ENCODE measurements at regions not wholly inside any gene's neighbourhood (a gene's known extent, or its start where the extent isn't known, plus 50 kb on each side); places are given as distances from the start of the nearest gene placed in this dataset.
A peak's percentile ranks its signal among the peaks of the same experiment; 100 is the strongest.
"Not testable (repeated sequence)": the region's sequence is repeated elsewhere in the genome, so short reads cannot be mapped to it uniquely, and the experiment has no call there.

DNA sequence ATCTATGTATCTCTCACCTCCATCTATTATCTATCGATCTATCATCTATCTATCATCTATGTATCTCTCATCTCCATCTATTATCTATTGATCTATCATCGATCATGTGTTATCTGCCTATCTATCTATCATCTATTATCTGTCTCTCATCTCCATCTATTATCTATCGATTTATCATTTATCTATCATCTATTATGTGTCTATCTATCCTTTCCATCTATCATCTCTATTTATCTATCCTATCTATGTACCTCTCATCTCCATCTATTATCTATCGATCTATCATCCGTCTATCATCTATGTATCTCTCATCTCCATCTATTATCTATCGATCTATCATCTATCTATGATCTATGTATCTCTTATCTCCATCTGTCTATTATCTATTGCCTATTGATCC, 188.1 kb downstream of the ASMT start:
- H3K4me3 ChIP-seq (replicated peaks in 1 of 2; ENCODE audit: low read depth in 2 of 2, low read length in 2 of 2): no peak overlapping the region
- no peak for DNase-seq (ENCODE audit: low read depth in 2 of 2)
- TF ChIP-seq, protein P1, sequence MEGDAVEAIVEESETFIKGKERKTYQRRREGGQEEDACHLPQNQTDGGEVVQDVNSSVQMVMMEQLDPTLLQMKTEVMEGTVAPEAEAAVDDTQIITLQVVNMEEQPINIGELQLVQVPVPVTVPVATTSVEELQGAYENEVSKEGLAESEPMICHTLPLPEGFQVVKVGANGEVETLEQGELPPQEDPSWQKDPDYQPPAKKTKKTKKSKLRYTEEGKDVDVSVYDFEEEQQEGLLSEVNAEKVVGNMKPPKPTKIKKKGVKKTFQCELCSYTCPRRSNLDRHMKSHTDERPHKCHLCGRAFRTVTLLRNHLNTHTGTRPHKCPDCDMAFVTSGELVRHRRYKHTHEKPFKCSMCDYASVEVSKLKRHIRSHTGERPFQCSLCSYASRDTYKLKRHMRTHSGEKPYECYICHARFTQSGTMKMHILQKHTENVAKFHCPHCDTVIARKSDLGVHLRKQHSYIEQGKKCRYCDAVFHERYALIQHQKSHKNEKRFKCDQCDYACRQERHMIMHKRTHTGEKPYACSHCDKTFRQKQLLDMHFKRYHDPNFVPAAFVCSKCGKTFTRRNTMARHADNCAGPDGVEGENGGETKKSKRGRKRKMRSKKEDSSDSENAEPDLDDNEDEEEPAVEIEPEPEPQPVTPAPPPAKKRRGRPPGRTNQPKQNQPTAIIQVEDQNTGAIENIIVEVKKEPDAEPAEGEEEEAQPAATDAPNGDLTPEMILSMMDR (IDR thresholded peaks at IDR 0.05; ENCODE audit: low read depth, low read length): no peak

DNA sequence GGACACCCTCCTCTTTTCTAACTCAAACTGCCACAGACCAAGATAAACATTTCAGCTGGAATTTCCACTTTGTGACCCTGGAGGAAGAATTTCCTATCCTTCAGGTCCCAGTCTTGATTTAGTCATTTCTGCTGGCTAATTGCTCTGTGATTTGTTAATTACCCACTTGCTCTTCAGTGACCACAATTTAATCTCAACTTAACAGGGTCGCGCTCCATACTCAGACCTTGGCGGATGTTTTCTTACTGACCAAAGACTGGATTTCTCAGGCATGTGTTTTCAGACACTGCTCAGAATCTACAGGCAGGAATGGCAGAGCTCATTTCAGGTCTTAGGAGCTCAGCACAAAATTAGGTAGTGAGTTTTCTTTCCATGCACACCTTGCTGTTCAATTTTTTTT, 188.9 kb downstream of the ASMT start:
- H3K4me3 ChIP-seq (replicated peaks in 1 of 2; ENCODE audit: low read depth in 2 of 2, low read length in 2 of 2): no peak overlapping the region
- TF ChIP-seq, protein P1 (IDR thresholded peaks at IDR 0.05; ENCODE audit: low read depth, low read length): no peak
- no peak for DNase-seq (ENCODE audit: low read depth in 2 of 2)

DNA sequence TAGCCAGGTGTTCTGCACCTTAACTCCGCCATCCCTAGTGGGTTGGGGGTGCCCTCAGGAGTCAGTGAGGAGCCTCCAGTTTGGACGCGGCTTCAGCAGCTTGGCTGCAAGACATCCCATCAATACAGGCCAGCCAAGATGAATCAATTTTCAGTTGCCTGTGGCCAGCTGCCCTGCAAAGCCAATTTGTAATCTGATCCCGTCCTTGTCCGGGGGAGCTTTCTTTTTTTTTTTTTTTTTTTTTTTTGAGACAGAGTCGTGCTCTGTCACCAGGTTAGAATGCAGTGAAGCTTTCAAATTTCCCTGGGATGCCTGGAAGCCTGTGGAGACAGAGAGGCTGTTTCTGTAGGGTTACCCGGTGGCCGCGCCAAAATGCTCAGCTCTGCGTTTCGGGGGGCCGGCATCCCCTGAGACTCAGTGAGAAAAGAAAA, 192.5 kb downstream of the ASMT start:
- peak in 1 of 2 donors; percentile 28 for DNase-seq (ENCODE audit: low read depth in 2 of 2)
- TF ChIP-seq, protein P1 (IDR thresholded peaks at IDR 0.05; ENCODE audit: low read depth, low read length): no peak
- no peak overlapping the region for H3K4me3 ChIP-seq (replicated peaks in 1 of 2; ENCODE audit: low read depth in 2 of 2, low read length in 2 of 2)

DNA sequence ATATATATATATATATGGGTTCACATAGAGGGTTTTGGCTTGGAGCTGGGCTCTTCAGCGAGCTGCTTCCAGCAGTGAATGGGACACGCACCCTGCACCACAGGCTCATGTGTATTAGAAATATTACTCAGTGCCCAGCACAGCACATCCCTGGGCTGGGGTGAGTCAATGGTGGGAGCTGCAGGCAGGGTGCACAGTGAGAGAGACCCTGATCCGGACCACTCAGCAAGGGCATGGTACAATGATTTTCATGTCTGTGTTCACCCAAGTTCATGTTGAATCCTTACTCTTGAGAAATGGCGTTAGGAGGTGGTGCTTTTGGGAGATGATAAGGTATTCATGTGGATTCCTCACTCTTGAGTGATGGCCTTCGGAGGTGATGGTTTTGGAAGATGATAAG, 194.7 kb downstream of the ASMT start:
- TF ChIP-seq, protein P1 (IDR thresholded peaks at IDR 0.05; ENCODE audit: low read depth, low read length): no peak
- DNase-seq (ENCODE audit: low read depth in 2 of 2): no peak
- no peak overlapping the region for H3K4me3 ChIP-seq (replicated peaks in 1 of 2; ENCODE audit: low read depth in 2 of 2, low read length in 2 of 2)

DNA sequence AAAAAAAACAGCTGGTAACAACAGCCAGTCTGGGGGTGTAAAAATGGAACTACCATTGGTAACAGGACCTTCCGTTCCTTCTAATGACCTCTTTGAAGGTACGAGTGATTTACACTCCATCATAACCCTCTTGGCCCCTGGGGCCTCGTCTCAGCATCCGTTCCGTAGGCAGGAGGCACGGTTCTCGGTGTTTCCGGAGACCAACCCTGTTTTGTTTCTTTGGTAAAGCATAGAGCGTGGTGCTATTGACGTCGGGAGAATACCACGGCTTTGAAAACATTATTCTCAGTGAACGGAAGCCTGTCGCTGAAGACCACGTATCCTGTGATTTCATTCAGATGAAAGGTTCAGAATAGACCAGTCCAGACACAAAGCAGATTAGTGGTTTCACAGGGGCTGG, 198.9 kb downstream of the ASMT start:
- no peak overlapping the region for H3K4me3 ChIP-seq (replicated peaks in 1 of 2; ENCODE audit: low read depth in 2 of 2, low read length in 2 of 2)
- DNase-seq (ENCODE audit: low read depth in 2 of 2): no peak
- TF ChIP-seq, protein P1 (IDR thresholded peaks at IDR 0.05; ENCODE audit: low read depth, low read length): no peak

DNA sequence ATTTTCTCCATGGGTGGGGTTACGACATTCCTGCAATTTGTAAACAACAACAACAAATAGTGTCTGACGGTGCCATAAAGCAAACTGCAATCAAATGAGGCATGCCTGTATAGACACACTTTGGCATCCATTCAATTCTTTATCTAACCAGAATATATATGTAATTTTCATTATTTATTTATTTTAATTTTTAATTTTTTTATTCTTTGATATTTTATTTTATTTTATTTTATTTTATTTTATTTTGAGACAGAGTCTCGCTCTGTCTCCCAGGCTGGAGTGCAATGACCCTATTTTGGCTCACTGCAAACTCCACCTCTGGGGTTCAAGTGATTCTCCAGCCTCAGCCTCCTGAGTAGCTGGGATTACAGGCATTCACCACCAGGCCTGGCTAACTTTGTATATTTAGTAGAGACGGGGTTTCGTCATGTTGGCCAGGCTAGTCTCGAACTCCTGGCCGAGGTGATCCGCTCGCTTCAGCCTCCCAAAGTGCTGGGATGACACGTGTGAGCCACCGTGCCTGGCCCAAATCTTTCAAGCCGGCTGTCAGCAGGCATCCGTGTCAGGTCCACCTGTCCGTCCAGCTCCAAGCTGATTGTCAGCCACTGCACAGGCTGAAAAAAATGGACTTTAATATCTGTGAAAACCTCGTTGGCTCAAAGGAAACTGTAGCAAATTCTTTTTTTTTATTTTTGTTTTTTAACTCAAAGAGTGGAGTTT, 200.8 kb downstream of the ASMT start:
- TF ChIP-seq, protein P1 (IDR thresholded peaks at IDR 0.05; ENCODE audit: low read depth, low read length): no peak
- no peak for DNase-seq (ENCODE audit: low read depth in 2 of 2)

DNA sequence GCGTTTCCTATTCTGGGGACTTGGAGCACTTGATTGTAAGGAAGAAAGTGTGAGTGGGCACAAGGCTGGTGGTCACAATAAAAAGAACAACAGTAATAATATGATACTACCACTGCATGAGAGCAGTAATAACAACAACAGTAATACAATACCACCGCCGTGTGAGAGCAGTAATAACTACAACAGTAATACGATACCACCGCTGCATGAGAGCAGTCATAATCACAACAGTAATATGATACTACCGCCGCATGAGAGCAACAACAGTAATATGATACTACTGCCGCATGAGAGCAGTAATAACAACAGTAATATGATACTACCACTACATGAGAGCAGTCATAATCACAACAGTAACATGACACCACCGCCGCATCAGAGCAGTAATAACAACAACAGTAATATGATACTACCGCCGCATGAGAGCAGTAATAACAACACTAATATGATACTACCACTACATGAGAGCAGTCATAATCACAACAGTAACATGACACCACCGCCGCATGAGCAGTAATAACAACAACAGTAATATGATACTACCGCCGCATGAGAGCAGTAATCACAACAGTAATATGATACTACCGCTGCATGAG, 201.6 kb downstream of the ASMT start:
- not testable (repeated sequence) for DNase-seq (ENCODE audit: low read depth in 2 of 2); H3K4me3 ChIP-seq (replicated peaks in 1 of 2; ENCODE audit: low read depth in 2 of 2, low read length in 2 of 2)

More for the DNA sequence above, 200.8 kb downstream of the ASMT start:
- H3K4me3 ChIP-seq (replicated peaks in 1 of 2; ENCODE audit: low read depth in 2 of 2, low read length in 2 of 2): no peak overlapping the region
